Ovary (tissue), 7 donors: ENCODE measurements at regions not wholly inside any gene's neighbourhood (a gene's known extent, or its start where the extent isn't known, plus 50 kb on each side); places are given as distances from the start of the nearest gene placed in this dataset.

Source experiments
- DNase-seq, 5 donors: peaks; one replicate each; pipeline ENCODE4 v3.0.0-alpha.2; 2019 to 2020
- H3K27ac ChIP-seq, 2 donors: fragments of 200-600 bp; one replicate each; pipeline versions ENCODE4 v1.5.1 to v1.8.0; 2019 to 2022
- H3K27me3 ChIP-seq: fragments of 200-600 bp; one replicate; pipeline ENCODE4 v1.8.0; 2022
- H3K36me3 ChIP-seq: fragments of 200-600 bp; sonication (generic); one replicate; pipeline ENCODE4 v1.5.1; 2019
- H3K4me1 ChIP-seq: one replicate; pipeline ENCODE4 v1.8.1; 2013; ENCODE audit warnings: mild to moderate bottlenecking, moderate library complexity; ENCODE audit not compliant: insufficient read depth
- H3K4me3 ChIP-seq: fragments of 200-600 bp; sonication (generic); one replicate; pipeline ENCODE4 v1.5.1; 2017
- H3K9me3 ChIP-seq, 2 donors: fragments of 200-600 bp in 1 of 2; sonication (generic) in 1 of 2; one replicate each; pipeline versions ENCODE4 v1.5.1 to v1.8.1; 2013 to 2019; ENCODE audit warnings: mild to moderate bottlenecking in 1 of 2, moderate library complexity in 1 of 2
- EP300 ChIP-seq: sonication (generic); formaldehyde crosslinking; IDR thresholded peaks from one replicate; pipeline ENCODE4 v1.6.1; 2017; ENCODE audit warnings: antibody characterized with exemption
- POLR2A ChIP-seq: fragments of 450-650 bp; IDR thresholded peaks from one replicate; pipeline ENCODE4 v1.6.1; 2017; ENCODE audit warnings: antibody characterized with exemption, mild to moderate bottlenecking, moderate library complexity
- WGBS, 3 donors: extraction: QIAGEN DNeasy Blood & Tissue Kit in 1 of 3; methylation state at CpG; one replicate each; pipeline versions ENCODE4 v1.1.5 to v1.1.7; 2013 to 2017; 5-methylcytosine and 5-hydroxymethylcytosine counted together
- intact Hi-C, 4 donors: fragments of 100-400 bp; cut with DNase I; formaldehyde crosslinking; loops; one replicate each; pipeline versions ENCODE4 v1.11.0 to v1.15.1; 2022 to 2023
- TF ChIP-seq, protein P1 (sequence below), 3 donors: fragments of 450-650 bp in 2 of 3; fragments of 200-600 bp in 1 of 3; IDR thresholded peaks; one replicate each; pipeline versions ENCODE4 v1.5.1 to v1.8.0; 2016 to 2022; ENCODE audit warnings: antibody characterized with exemption in 3 of 3, mild to moderate bottlenecking in 1 of 3
- donor health status: DM: no; HTN: no; CAD: no; lungs with moderate emphysema.
- donor health status: DM: no; HTN: no; CAD: no.
- donor health status: Bipolar disorder and iron deficiency.
- donor health status: DM: no; HTN: no; CAD: no.
- donor health status: DM: yes; HTN: yes; CAD: no.

DNA sequence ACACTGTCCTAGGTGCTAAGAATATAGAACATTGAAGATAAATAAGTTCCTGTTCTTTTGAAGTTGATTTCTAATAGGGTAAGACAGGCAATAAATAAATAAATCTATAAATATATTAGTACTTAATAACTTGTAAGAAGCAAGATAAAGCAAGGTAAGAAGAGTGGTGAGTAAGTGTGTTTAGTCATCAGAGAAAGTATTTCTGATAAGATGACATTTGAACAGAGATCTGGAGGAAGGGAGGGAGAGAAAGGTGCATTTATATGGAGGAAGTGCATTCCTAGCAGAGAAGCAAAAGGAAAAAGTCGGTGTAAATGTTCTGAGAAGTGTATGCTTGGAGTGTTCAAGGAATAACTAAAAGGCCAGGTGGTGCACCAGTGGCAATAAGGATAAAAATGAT is 184.4 kb upstream of the GRIP1 start:
- TF ChIP-seq, protein P1, sequence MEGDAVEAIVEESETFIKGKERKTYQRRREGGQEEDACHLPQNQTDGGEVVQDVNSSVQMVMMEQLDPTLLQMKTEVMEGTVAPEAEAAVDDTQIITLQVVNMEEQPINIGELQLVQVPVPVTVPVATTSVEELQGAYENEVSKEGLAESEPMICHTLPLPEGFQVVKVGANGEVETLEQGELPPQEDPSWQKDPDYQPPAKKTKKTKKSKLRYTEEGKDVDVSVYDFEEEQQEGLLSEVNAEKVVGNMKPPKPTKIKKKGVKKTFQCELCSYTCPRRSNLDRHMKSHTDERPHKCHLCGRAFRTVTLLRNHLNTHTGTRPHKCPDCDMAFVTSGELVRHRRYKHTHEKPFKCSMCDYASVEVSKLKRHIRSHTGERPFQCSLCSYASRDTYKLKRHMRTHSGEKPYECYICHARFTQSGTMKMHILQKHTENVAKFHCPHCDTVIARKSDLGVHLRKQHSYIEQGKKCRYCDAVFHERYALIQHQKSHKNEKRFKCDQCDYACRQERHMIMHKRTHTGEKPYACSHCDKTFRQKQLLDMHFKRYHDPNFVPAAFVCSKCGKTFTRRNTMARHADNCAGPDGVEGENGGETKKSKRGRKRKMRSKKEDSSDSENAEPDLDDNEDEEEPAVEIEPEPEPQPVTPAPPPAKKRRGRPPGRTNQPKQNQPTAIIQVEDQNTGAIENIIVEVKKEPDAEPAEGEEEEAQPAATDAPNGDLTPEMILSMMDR (IDR thresholded peaks at IDR 0.05), result no peak
- TF ChIP-seq EP300 (no peak), POLR2A (no peak)
- intact Hi-C loops, result loop anchor here in 1 of 4 donors (10.0 kb wide), 1 partner anchor 168 kb away; no protein-coding TSS in a partner anchor
- Histone ChIP-seq H3K4me3 (no peak overlapping the region), H3K36me3 (no peaks in the 10 kb centered on the region), H3K27me3 (no peaks in the 10 kb centered on the region), H3K9me3 (no peaks in the 10 kb centered on the region), H3K27ac (no peak overlapping the region), H3K4me1 (no peaks in the 10 kb centered on the region)
- no peak for DNase-seq
- WGBS, 3 donors, result 28 to 84% (median 71%) methylated on average over 1 of the region's 1 CpG

- intact Hi-C loops, result no loop called here
- no peak for DNase-seq
Measured at GRCh38 chr12:66877925-66878324, 199.0 kb upstream of the GRIP1 start.

DNA sequence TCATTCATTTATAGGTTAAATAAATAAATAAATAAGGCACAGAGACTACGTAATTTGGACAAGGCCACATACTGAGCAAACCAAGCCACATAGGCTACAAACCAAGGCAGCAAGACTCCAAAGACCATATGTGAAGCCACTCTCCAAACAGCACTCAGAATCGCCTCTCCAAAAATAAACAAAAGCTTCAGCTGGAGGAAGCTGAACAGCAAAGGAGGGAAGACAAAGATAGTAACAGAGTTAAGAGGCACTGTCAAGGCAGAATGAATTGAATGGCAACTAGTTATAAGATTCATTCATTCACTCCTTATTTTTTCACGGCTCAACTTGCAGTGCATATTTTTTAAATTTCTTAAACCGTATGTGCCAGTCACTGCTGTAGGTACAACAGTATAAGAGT is 200.5 kb upstream of the GRIP1 start:
- intact Hi-C loops, result no loop called here
- TF ChIP-seq, protein P1 (IDR thresholded peaks at IDR 0.05), result no peak
- TF ChIP-seq POLR2A (no peak), EP300 (no peak)
- H3K4me1 ChIP-seq, result no peaks in the 10 kb centered on the region
- H3K27ac ChIP-seq, result no peak overlapping the region
- H3K4me3 ChIP-seq, result no peak overlapping the region
- WGBS, 3 donors, result 63 to 75% (median 71%) methylated on average over 4 of the region's 4 CpGs
- H3K9me3 ChIP-seq, result no peaks in the 10 kb centered on the region
- DNase-seq, result no peak
- H3K36me3 ChIP-seq, result no peaks in the 10 kb centered on the region
- no peaks in the 10 kb centered on the region for H3K27me3 ChIP-seq

More at GRCh38 chr12:66877925-66878324, 199.0 kb upstream of the GRIP1 start:
- no peaks in the 10 kb centered on the region for H3K9me3 ChIP-seq
- no peaks in the 10 kb centered on the region for H3K4me1 ChIP-seq
- H3K27ac ChIP-seq, result no peak overlapping the region
- TF ChIP-seq, protein P1 (IDR thresholded peaks at IDR 0.05), result no peak
- TF ChIP-seq POLR2A, result no peak
- no peak for TF ChIP-seq EP300
- no peaks in the 10 kb centered on the region for H3K36me3 ChIP-seq
- no peak overlapping the region for H3K4me3 ChIP-seq
- no peaks in the 10 kb centered on the region for H3K27me3 ChIP-seq

DNA sequence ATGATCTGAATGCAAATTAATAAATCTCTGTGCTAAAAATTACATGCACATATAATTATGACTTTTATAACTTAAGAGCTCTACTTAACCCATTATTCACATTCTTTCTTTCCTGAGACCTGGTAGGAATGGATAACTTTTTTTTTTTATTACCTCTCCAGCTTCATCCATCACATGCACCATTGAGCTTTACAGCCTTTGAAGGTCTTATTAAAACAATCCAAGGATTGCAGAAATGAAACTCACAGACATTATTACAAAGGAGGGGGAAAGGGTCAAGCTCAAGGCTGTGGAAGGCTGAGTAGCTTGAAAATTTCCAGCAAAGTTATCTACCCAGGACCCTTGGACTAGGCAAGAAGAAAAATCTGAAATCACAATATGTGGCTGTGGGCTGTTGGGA is 202.5 kb upstream of the GRIP1 start:
- Histone ChIP-seq H3K27ac (no peak overlapping the region), H3K36me3 (no peaks in the 10 kb centered on the region), H3K9me3 (no peaks in the 10 kb centered on the region), H3K4me3 (no peak overlapping the region), H3K27me3 (no peaks in the 10 kb centered on the region), H3K4me1 (no peaks in the 10 kb centered on the region)
- DNase-seq, result no peak
- TF ChIP-seq POLR2A, result no peak
- TF ChIP-seq, protein P1 (IDR thresholded peaks at IDR 0.05), result no peak
- no peak for TF ChIP-seq EP300
- intact Hi-C loops, result no loop called here

GRCh38 chr12:66884091-66884490 is 205.2 kb upstream of the GRIP1 start:
- intact Hi-C loops, result no loop called here
- no peaks in the 10 kb centered on the region for H3K27me3 ChIP-seq
- H3K4me3 ChIP-seq, result no peak overlapping the region
- no peaks in the 10 kb centered on the region for H3K4me1 ChIP-seq
- H3K9me3 ChIP-seq, result no peaks in the 10 kb centered on the region
- TF ChIP-seq EP300, result no peak
- no peak for TF ChIP-seq POLR2A
- TF ChIP-seq, protein P1 (IDR thresholded peaks at IDR 0.05), result no peak
- 83 to 87% (median 85%) methylated on average over 11 of the region's 11 CpGs for WGBS, 3 donors
- H3K27ac ChIP-seq, result no peak overlapping the region
- no peak for DNase-seq
- H3K36me3 ChIP-seq, result no peaks in the 10 kb centered on the region
